ENCODE measurements at regions not wholly inside any gene's neighbourhood (a gene's known extent, or its start where the extent isn't known, plus 50 kb on each side); places are given as distances from the start of the nearest gene placed in this dataset.

- ATAC-seq: no peak
- no peaks in the 10 kb centered on the region for H3K4me1 ChIP-seq (ENCODE audit: control insufficient read depth, insufficient read depth, low read length)
- H3K36me3 ChIP-seq (ENCODE audit: control insufficient read depth, insufficient read depth, low read length): no peaks in the 10 kb centered on the region
- ChIA-PET POLR2A (no interaction called here), CTCF (no interaction called here)
- no peak for DNase-seq (ENCODE audit: low read depth, low spot score)
- no peaks in the 10 kb centered on the region for H3K9me3 ChIP-seq (ENCODE audit: control insufficient read depth, insufficient read depth, low read depth, low read length)
- H3K4me3 ChIP-seq (ENCODE audit: low read depth in 2 of 2, low read length in 2 of 2): no peak overlapping the region
- no peaks in the 10 kb centered on the region for H3K27me3 ChIP-seq (ENCODE audit: control insufficient read depth, insufficient read depth, low read length)
- no TSS peak for BruUV-seq (replicated peaks)
- H3K27ac ChIP-seq (ENCODE audit: low read length): no peak overlapping the region
- intact Hi-C loops (cut with micrococcal nuclease; ENCODE audit: unreplicated experiment) (no loop called here), in situ Hi-C loops (cut with HindIII; ENCODE audit: low pct_unique_long_range_greater_than_20kb, low sequenced_read_pairs) (no loop called here)
- no peak for TF ChIP-seq SIN3A (IDR thresholded peaks at IDR 0.05; ENCODE audit: borderline replicate concordance, insufficient read depth, low read depth, low read length)
Measured at GRCh38 chr2:65664931-65665330, 232.5 kb upstream of the SPRED2 start.

DNA sequence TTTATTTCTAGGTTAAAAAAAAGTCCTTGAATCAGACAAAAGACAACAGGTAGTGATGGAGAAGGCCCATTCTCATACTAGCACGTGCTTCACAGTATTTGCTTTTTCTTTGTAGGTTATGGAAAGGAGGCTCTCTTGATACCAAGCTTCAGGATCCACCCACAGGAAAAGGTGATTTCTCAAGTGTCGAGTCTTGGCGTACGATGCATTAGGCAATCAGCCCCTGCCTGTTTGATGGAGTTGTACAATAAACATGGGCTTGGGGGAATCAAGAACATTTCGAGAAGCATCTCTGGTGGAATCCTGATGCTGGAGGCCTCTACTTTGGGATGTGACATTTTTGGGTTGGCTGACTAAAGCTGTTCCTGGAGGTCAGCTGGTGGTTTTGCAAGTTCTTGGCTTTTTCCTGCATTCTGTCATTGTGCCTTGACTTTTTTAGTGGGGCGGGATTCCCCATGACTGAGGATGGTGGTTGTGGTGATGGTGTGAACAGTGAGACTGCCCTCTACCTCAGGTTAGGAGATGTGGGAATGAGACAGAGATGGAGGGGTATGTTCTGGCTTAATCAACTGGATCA, 231.5 kb upstream of the SPRED2 start:
- Histone ChIP-seq H3K27me3 (ENCODE audit: control insufficient read depth, insufficient read depth, low read length) (no peaks in the 10 kb centered on the region), H3K4me3 (ENCODE audit: low read depth in 2 of 2, low read length in 2 of 2) (no peak overlapping the region), H3K4me1 (ENCODE audit: control insufficient read depth, insufficient read depth, low read length) (no peaks in the 10 kb centered on the region), H3K36me3 (ENCODE audit: control insufficient read depth, insufficient read depth, low read length) (no peaks in the 10 kb centered on the region), H3K27ac (ENCODE audit: low read length) (no peak overlapping the region), H3K9me3 (ENCODE audit: control insufficient read depth, insufficient read depth, low read depth, low read length) (no peaks in the 10 kb centered on the region)
- CTCF ChIA-PET: no interaction called here
- DNase-seq (ENCODE audit: low read depth, low spot score) (no peak), ATAC-seq (no peak)
- TF ChIP-seq TCF7L2 (IDR thresholded peaks at IDR 0.05; ENCODE audit: low read depth, low read length) (no peak), REST (IDR thresholded peaks at IDR 0.05; ENCODE audit: insufficient read depth in 1 of 2, low read depth in 2 of 2, low read length in 1 of 2) (no peak), SIN3A (IDR thresholded peaks at IDR 0.05; ENCODE audit: borderline replicate concordance, insufficient read depth, low read depth, low read length) (no peak), POLR2AphosphoS5 (IDR thresholded peaks at IDR 0.05; ENCODE audit: low read depth, low read length) (no peak)
- TF ChIP-seq, protein P1, sequence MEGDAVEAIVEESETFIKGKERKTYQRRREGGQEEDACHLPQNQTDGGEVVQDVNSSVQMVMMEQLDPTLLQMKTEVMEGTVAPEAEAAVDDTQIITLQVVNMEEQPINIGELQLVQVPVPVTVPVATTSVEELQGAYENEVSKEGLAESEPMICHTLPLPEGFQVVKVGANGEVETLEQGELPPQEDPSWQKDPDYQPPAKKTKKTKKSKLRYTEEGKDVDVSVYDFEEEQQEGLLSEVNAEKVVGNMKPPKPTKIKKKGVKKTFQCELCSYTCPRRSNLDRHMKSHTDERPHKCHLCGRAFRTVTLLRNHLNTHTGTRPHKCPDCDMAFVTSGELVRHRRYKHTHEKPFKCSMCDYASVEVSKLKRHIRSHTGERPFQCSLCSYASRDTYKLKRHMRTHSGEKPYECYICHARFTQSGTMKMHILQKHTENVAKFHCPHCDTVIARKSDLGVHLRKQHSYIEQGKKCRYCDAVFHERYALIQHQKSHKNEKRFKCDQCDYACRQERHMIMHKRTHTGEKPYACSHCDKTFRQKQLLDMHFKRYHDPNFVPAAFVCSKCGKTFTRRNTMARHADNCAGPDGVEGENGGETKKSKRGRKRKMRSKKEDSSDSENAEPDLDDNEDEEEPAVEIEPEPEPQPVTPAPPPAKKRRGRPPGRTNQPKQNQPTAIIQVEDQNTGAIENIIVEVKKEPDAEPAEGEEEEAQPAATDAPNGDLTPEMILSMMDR (IDR thresholded peaks at IDR 0.05): no peak
- POLR2A ChIA-PET: interaction anchor here (0.6 kb wide), 1 partner anchor 1627 kb away, joined by 8 read pairs; no protein-coding TSS in a partner anchor
- intact Hi-C loops (cut with micrococcal nuclease; ENCODE audit: unreplicated experiment): no loop called here
- BruUV-seq (replicated peaks): no TSS peak
- in situ Hi-C loops (cut with HindIII; ENCODE audit: low pct_unique_long_range_greater_than_20kb, low sequenced_read_pairs): no loop called here

GRCh38 chr2:65662654-65663432, 230.4 kb upstream of the SPRED2 start:
- BruUV-seq (replicated peaks): no TSS peak
- in situ Hi-C loops (cut with HindIII; ENCODE audit: low pct_unique_long_range_greater_than_20kb, low sequenced_read_pairs) (no loop called here), intact Hi-C loops (cut with micrococcal nuclease; ENCODE audit: unreplicated experiment) (no loop called here)
- DNase-seq (ENCODE audit: low read depth, low spot score) (no peak), ATAC-seq (no peak)
- TF ChIP-seq, protein P1 (IDR thresholded peaks at IDR 0.05): no peak
- TF ChIP-seq POLR2AphosphoS5 (IDR thresholded peaks at IDR 0.05; ENCODE audit: low read depth, low read length) (no peak), SIN3A (IDR thresholded peaks at IDR 0.05; ENCODE audit: borderline replicate concordance, insufficient read depth, low read depth, low read length) (no peak), REST (IDR thresholded peaks at IDR 0.05; ENCODE audit: insufficient read depth in 1 of 2, low read depth in 2 of 2, low read length in 1 of 2) (no peak), TCF7L2 (IDR thresholded peaks at IDR 0.05; ENCODE audit: low read depth, low read length) (no peak)
- Histone ChIP-seq H3K4me3 (ENCODE audit: low read depth in 2 of 2, low read length in 2 of 2) (no peak overlapping the region), H3K27ac (ENCODE audit: low read length) (no peak overlapping the region), H3K9me3 (ENCODE audit: control insufficient read depth, insufficient read depth, low read depth, low read length) (no peaks in the 10 kb centered on the region), H3K36me3 (ENCODE audit: control insufficient read depth, insufficient read depth, low read length) (no peaks in the 10 kb centered on the region), H3K27me3 (ENCODE audit: control insufficient read depth, insufficient read depth, low read length) (no peaks in the 10 kb centered on the region), H3K4me1 (ENCODE audit: control insufficient read depth, insufficient read depth, low read length) (no peaks in the 10 kb centered on the region)
- ChIA-PET CTCF (no interaction called here), POLR2A (no interaction called here)

All from Panc1 (cell line).